ENCODE measurements at regions not wholly inside any gene's neighbourhood (a gene's known extent, or its start where the extent isn't known, plus 50 kb on each side); places are given as distances from the start of the nearest gene placed in this dataset.
"Not testable (repeated sequence)": the region's sequence is repeated elsewhere in the genome, so short reads cannot be mapped to it uniquely, and the experiment has no call there.

DNA sequence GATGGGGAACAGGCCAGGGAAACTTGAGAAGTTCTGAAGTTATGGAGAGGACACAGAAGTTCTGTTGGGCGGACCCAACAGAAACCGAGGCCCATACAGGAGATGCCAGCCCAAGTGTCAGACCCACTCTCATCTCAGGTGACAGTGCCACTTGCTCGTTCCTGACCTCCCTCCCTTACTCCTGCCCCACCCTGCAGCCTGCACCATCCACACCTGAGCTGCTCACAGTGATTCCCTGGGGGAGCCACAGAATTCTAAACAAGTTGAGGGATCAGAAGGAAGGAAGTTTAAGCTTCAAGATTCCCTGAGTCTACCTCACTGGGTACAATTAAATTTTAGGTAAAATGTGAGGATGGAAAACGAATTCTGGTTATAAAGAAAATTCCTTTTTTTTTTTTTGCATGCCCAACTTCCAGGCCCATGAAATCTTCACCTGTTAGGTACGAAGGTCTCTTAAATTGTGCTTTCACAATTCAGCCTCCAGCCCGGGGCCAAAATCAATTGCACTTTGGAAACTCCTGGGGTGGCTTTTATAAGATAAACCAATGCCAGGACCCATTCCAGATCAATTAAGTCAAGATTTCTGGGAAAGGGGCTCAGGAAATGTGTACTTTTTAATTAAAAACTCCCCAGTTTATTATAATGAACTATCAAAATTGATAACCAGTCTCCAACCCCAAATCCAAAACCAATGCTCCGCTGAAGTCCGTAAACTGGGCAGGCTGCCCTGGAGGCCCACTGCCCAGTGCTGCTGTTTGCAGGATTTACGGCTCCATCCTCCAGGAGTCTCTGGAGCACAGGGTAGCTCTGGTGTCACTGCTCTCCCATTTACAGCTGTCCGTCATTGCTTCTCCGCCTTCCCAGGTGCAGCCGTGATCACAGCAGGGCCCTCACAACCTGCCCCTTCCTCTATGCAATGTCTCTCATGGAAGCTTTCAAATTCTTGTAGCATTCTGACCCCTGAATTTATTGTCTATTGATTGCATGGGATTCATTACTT lies 643.5 kb downstream of the UQCRFS1 start:
- DNase-seq = peak in 1 of 3 donors; percentile 11

DNA sequence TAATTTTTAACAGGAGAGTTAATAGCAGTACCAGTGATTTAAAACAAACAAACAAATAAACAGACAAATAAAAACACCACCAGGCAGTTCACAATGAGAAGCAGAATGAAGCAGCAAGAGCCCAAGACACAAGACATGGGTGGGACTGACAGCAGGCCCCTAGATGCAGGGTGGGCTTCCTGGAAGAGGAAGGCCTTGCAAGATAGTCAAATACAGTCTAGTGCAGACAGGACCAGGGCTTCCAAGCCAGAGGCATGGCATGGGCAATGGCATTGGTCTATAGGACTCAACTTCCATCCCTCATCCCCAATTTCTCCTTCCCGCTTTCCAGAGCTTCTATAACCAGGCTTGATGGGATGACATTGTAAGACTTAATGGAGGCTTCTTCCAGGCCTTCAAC lies 645.1 kb downstream of the UQCRFS1 start:
- DNase-seq = no peak

DNA sequence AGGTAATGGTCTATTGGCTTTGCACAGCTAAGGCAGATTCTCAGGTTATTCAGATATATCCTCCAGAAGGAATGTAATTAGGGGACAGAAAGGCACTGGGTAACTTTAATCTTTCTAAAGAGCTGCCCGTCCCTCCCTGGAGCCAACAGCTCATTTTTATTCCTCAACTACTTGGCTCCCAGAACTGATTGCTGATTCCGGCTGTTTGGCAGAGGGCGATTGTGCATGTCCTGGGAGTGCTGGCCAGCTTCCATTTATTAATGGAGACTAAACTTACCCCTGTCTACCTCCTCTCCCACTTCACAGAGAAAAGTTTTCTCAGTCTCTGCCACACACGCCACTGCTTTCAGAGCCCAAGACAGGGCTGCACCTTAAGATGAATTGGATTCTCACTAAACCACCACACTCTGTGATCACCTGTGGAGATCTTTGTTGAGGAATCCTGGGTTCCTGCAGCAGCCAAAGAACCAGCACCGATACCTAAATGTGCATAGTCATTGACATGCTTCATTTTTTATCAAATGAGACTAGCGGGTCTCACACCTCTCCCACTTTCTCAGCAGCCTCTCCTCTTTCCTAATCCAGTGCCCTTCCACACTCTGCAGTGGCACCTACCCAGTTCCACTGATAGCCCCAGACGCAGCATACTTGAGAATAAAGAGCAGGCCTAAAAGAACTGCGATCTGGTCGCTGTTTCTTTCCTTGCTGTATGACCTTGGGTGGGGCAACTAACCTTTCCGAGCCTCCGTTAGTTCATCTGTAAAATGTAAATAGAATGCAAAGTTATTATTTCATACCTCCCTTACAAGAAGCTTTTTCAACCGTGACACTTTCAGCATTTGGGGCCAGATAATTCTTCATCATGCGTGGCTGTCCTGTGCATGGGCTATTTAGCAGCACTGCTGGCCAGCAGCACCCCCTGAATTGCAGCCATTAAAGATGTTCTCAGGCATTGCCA lies 648.7 kb downstream of the UQCRFS1 start:
- DNase-seq = no peak

DNA sequence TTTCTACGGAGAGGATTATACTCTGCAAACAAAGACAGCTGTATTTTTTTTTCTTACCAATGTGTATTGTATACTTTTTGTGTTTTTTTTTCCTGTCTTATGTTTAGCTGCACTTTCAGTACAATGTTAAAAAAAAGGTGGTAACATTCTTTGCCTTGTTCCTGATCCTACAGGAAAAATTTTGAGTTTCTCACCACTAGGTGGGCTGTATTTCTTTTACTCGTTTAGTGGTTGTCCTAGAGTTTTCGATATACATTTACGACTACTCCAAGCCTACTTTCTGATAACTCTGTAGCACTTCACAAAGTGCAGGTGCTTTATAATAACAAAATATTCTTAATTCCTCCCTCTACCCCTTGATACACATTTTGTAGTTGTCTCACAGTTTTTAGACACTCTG lies 652.2 kb downstream of the UQCRFS1 start:
- no peak for DNase-seq

DNA sequence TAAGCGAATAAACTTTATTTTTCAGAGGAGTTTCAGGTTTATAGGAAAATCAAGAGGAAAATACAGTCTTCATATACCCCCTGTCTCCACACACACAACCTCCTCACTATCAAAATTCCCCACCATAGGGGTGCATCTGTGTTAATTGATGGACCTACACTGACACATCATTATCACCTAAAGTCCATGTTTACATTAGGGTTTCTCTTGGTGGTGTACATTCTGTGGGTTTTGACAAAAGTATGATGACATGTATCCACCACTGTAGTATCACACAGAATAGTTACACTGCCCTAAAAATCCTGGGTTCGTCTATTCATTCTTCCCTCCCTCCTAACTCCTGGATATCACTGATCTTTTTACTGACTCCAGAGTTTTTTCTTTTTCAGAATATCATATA lies 654.2 kb downstream of the UQCRFS1 start:
- DNase-seq = no peak

DNA sequence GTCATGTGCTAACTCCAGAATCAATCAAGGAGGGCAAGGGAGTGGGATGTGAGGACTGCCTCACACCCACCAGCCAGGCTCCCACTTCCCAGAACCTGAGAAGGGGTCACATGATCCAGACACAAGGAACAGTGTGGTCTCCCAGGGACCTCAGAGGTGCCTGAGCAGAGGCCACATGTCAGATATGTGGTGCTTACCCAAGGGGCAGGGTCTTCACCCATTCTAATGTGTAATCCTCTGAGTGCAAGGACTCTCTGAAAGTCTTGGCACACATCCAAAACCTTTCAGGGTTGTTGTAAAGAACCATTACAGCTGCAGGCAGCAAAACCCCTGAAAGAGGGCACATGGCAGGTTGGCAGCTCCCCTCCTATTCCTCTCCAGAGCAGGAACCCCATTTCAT lies 656.6 kb downstream of the UQCRFS1 start:
- DNase-seq = no peak

DNA sequence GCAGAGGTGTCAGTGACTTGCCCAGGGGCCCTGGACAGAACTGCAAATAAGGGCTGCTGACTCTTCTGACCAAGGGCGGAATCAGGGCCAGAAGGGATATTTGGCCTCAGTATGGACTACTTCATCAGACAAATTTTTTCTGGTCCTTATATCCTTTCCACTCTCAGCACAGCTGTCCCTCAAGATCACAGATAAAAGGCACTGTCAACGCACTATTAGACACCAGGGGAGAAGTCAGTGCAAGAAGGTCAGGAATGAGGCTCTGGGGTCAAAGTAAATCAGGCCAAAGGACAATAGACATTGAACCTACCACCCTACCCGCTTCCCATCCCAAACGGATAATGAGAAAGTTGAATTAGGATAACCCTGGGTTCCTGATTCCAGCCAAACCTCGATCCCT lies 657.6 kb downstream of the UQCRFS1 start:
- DNase-seq = no peak

DNA sequence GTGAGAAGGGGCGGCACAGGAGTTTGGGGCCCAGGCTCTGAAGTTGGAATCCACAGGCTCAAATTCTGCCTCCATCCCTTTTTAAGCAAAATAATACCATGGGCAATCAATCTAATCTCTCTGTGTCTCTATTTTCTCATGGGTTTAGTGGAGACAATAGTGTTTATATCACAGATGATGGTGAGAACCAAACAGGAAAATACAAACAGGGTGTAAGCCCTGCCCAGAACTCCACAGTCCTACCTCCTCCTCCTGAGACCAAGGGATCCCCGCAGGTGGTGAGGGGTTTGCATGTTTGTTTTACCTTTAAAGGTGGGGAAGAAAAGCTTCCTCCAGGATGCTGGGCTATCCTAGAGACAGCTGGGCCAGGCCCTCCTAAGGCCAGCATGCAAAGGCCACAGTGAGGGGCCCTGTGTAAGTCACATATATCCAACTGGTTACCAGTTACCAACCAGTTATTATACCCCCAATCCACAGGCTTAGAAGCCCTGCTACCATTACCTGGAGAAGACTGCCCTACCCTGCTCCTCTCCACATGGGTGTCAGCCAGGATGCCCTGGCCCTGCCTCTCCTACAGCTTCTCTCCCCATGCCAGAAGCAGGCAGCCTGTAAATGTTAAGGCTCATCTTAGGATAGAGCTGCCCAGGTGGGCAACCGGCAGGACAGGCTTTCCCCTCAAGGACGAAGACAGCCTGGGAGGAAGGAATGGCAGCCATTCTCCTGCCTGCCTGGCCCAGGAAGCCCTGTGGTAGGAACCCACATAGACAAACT lies 658.4 kb downstream of the UQCRFS1 start:
- no peak for DNase-seq

DNA sequence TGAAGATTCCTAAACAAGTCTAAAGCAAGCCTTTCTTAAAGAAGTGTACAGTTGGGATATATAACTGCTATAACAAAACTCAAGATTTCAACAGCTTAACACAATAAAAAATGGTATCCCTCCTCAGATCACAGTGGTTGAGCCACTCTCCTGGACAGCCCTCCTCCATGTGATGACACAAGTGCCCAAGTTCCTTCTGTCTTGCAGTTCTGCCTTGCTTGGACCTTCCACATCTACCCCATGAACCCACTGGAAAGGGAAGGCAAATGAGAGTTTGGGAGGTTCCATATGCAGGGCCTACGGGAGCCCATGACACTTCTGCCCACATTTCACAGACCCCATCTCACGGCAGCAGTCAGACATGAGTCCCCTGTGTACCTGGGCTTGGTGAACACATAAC lies 659.2 kb downstream of the UQCRFS1 start:
- no peak for DNase-seq

DNA sequence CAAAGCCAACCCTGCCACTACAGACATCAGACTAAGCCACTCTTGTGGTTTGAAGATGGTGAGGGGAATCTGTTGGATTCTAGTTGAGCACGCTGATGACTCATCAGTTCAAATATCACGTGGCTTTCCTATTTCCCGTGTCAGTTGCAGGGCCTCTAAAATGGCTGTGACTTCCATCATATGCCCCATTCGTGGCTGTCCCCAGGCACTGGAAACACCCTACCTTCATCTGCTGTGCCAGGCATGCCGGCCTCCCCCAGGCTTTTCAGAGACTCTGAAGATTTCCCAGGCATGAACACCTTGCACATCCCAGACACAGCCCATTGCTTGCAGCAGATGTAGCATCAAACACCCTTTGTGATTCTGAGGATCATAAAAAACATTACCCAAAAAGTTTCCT lies 659.9 kb downstream of the UQCRFS1 start:
- DNase-seq = no peak

DNA sequence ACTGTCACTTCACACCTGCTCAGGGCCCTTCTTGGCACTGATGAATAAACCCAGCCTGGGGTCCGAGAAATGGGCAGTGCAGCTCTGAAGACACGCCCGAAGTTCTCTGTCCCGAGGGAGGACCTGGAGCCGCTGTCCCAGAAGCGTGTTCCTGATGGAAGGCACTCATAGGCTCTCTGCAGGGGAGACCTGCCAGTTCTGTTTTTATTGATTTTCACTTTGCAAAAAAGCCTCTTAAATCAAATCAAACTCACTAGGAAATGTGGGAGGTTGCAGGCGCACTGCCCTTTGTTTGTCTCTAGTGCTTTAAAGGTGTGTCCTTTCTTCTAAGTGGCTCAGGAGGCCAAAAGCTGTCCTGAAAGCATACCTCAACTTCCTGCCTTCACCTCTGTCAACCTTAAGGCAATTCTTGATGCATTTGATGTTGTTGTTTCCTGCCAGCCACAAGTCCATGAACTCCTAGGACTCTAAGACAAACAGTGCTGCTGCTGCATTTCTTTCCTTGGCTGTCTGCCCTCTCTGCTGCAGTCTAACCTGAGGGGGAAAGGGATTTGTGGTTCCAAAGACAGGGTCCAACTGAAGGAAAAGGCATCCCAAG lies 663.2 kb downstream of the UQCRFS1 start:
- DNase-seq = no peak

DNA sequence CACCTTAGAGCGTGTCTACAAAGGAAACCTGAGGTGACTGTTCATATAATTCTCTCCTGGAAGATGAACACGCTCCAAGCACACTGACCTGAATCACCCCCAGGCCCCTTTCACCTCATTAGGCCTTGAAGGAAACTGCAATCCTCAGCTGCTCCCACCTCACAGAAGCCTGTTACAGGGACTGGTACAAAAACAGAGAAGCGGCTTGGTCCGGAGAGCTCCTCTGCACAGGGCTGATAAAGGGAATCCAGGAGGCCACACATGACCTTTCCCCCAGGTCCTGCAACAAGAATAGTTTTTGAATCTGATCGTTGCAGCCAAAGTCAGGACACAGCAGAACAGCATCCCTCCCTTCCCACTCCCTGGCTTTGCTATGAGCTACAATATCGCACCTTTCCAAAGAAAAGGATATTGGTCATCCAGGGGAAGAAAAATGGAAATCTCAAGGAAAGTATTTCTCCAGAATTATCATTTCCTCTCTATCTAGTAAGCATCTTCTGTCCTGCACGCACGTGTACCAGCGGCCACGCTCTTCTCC lies 666.7 kb downstream of the UQCRFS1 start:
- DNase-seq = no peak

DNA sequence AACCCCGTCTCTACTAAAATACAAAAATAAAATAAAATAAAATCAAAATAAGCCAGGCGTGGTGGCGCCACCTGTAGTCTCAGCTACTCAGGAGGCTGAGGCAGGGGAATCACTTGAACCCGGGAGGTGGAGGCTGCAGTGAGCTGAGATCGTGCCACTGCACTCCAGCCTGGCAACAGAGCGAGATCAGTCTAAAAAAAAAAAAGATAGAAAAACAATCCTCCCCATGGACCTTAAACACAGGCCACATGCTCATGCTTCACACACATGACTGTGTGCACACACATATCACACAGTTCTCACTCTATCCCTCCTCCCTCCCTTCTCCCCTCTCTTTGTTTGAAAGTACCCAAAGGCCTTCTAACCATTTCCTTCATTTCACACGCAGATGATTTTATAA lies 667.6 kb downstream of the UQCRFS1 start:
- not testable (repeated sequence) for DNase-seq

DNA sequence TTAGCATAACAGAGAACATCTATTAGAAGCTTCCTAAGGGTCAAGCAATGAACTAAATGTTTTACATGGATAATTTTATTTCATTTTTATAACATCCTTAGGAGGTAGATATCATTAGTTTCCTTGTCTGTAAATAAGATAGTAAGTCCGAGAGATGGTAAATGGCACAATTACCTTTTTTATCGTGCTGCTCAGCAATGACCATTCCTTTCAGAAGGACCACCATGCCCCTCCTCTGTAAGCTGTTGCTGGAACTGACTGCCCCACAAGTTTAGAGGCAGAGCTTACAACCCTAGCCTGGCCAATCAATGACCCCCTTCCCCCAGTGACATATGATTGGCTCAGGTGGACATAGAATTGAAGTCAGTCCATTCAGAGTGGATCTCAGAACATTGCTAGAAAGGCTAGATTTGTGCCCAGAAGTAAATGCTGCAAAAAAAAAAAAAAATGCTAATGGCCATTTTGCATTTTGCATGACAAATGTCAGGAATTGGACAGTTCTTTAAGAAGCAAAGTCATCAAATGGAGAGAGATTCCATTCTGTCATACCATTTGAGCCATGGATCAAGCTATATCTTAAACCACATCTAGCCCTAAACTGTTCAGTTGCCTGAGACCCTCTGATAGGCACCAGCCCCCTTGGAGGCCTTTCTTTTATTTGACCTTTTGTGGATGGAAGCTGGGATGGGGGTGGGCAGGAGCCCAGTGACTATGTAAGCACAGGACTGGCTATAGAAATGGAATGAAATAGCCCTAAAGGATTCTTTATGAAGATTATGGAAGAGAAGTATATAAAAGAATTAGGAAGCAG lies 668.3 kb downstream of the UQCRFS1 start:
- DNase-seq = no peak

DNA sequence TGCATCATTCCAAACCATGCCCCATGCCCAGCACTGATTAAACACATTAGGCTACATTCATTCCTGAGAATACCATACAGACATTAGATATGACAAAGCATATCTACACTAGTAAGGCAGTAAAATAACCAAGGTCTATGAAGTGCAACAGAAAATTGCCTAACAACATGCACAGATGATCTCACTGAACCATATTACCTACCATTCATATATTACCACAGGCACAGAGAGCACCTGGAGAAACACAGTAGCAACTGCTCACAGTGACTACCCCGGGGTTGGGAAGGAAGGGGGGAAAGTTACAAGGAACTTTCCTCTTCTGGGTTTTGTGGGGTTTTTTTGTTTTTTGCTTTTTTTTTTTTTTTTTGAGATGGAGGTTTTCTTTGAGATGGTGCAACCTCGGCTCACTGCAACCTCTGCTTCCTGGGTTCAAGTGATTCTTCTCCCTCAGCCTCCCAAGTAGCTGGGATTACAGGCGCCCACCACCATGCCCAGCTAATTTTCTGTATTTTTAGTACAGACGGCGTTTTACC lies 669.6 kb downstream of the UQCRFS1 start:
- no peak for DNase-seq

DNA sequence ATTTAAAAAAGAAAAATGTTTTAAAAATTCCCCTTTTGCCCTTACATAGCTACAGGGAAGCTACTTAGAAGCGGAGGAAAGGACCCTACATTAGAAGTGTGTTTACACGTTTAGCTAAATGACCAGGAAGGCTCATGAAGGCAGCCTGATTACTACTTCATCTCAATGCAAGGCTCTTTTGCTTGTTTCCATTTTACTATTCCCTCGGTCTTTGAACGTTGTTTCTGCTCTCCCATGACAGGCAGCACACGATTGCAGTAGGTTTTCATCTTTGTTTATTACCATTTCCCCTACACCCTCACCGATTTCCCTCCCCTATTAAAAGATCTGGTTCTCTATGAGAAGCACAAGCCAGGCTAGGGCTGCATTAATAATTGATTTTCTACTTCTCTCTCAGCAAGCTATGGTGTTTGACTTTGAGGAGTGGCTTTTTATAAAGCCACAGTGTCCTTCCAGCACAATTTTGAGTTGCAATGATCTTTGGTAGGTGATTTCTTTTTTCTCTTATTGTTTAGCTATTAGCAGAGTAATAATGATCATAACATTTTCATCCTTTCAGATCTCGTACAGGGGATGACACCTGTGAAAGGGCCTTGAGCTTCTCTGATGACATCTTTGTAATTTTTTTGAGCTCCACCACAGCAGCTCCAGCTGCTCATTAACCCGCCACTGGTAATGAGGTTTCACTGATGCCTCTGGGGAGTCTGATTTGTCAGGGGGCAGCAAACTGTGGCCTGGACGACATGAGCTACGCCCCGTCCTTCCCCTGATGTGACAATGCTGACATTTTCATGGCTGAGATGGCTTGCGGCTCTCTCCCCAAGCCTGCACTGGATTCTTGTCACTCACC lies 670.3 kb downstream of the UQCRFS1 start:
- DNase-seq = no peak

DNA sequence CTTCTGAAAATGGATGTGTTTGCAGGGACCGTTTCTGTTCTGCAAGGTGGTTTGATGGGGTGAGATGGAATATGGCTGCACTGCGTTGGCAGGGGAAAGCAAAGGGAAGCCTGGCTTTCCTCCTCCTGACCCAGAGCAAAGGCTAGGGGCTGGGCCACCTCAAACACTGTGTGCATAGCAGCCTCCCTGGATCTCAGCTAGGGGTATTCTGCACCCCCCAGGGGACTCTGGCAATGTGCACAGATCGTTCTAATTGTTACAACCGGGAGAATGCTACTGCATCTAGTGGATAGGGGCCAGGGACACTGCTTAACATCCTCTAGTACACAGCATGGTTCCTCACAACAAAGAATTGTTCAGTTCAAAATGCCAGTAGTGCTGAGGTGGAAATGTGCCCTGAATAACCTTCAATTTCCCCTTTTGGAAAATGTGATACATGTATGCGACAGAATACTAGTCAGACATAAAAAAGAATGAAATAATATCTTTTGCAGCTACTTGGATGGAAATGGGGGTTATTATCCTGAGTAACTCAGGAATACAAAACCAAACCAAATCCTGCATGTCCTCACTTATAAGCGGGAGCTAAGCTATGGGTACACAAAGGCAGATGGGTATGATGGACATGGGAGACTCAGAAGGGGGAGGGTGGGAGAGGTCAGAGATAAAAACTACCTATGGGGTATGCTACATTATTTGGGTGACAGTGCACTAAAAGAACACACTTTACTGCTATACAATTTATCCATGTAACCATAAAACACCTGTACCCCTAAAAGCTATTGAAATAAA lies 671.2 kb downstream of the UQCRFS1 start:
- no peak for DNase-seq

DNA sequence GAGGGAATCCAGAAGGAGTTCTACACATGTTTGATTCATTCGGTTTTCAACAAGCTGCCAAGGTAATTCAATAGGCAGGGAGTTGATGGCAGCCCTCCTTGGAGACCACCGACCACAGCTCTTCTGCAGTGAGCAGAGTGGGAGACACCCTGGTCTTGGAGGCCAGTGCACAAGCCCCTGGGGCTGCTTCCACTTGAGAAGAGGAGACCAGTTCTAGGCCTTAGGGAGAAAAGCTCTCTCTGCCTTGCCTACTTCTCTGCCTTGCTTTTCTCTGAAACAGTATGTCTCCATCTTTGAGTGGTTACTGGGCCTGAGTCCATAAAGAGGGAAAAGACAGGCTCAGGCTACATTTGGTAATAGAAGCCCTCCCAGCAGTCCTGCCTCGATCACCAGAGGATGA lies 671.9 kb downstream of the UQCRFS1 start:
- no peak for DNase-seq

Data from muscle of back (tissue), 3 donors.